Stimulated activated naive CD8-positive, alpha-beta T cell treated with anti-CD3 and anti-CD28 coated beads, Interleukin-15, Interleukin-2, amounts not matched to agents 100 U/mL and 50 U/mL, for 24 hours (primary cell): ENCODE measurements at regions not wholly inside any gene's neighbourhood (a gene's known extent, or its start where the extent isn't known, plus 50 kb on each side); places are given as distances from the start of the nearest gene placed in this dataset.
"Not testable (repeated sequence)": the region's sequence is repeated elsewhere in the genome, so short reads cannot be mapped to it uniquely, and the experiment has no call there.

Source experiments
- ATAC-seq: fragments of 150-1000 bp; cut with Tn5 transposase; one replicate; pipeline ENCODE4 v1.10.0; 2021
- DNase-seq: peaks from one replicate; pipeline ENCODE4 v3.0.0; 2021

DNA sequence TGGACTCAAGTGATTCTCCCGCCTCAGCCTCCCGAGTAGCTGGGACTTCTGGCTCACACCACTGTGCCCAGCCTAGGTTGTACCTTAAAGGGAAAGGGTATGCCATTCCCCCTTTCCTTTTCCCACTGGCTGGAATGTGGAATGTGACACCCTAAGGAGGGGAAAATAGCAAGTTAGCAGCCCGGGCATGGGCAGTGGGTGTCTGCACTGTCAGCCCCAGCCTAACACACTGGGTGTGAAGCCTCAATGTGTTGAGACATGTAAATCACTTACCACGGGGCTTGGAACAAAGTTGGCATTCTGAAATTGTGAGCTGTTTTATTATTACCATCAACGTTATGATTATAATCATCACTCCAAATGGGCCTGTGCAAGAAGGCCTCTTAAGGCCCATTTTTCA lies 80.8 kb upstream of the PTPN1 start:
- no peak for DNase-seq
- no peak for ATAC-seq

DNA sequence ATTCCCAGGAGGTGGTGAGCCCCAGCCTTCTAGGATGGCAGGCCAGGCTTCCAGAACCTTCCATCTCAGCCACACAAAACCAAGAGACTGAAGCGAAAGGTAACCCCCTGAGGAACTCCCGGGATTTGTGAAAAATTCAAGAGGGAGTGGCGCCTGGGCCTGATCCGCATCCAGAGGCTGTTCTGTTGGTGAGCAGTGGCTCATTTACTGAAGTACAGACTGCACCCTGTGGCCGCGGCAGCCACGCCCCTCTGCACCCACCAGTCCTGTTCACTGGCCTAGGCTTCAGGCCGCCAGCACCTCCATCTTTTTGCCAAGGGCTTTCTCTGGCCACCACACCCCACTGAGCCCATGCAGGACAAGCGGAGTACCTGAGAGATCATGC lies 79.1 kb upstream of the PTPN1 start:
- no peak for DNase-seq
- no peak for ATAC-seq

DNA sequence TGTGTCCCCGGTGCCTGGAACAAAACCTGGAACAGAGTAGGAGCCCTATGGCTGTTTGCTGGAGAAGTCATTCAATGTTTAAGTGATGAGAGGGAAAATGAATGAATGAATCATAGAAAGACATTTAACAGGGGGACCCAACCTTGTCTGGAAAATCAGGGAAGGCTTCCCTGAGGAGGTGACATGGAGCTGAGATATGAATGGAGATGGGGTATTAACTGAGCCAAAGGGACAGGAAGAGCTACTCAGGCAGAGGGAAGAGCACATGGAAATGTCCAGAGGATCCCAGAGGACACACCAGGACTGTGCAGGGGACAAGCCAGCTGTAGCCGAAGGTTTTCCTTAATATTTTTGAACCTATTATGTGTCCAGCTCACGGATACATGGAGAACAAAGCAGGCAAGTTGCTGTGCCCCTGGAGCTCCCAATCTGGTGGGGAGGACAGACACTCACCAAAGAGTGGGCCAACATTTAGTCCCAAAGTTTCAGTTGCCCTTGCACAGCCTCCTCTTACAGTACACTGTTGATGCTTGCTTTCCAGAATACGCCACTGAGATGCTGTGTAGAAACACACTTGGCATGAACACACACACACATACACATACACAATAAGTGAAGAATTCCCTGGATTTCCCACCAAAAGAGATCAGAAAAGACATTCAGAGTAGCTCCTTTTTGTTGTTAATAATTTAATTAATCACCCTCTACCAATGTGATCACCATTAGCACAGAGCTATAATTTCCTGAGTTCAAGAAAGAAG lies 77.0 kb upstream of the PTPN1 start:
- no peak for ATAC-seq
- no peak for DNase-seq

DNA sequence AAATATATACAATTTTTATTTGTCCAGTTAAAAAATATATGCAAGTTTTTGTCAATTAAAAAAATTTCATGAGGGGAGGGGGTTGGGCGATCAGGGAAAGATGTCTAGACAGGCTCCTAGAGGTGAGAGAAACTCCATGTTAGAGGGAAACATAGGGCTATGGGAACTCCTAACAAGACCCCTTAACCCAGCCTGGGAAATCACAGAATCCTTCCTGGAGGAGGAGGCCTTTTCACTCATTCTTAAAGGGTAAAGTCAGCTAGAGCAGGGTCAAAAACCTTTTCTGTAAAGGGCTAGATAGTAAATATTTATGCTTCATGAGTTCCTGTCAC lies 75.9 kb upstream of the PTPN1 start:
- no peak for ATAC-seq

DNA sequence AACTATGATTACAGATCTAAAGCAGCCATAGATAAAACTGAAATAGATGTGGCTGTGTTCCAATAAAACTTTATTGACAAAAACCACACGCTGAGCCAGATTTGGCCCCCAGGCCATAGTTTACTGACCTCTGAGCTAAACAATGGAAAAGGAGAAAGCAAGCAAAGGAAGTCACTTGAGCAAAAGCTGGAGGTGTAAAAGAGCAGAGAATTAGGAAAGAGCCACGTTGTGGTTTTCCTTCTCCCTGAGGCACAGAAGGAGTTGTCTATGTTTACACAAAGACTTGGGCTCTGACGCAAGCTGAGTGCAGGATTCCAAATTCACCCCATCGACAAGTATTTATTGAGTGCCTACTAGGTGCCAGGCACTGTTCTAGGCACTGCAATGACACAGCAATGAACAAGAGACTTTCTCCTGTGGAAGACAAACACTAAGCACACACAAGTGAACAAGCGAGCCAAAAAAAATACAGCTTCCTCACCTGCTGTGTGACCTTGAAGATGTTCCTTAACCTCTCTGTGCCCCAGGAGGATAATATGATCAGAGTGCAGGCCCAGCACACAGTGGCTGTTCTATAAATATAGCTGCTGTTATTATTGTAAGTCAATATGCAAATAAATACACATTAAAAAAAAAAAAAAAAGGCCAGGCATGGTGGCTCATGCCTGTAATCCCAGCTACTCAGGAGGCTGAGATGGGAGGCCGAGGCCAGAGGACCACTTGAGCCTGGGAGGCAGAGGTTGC lies 75.4 kb upstream of the PTPN1 start:
- ATAC-seq (no peak), DNase-seq (no peak)

More for the DNA sequence above, 75.9 kb upstream of the PTPN1 start:
- no peak for DNase-seq

DNA sequence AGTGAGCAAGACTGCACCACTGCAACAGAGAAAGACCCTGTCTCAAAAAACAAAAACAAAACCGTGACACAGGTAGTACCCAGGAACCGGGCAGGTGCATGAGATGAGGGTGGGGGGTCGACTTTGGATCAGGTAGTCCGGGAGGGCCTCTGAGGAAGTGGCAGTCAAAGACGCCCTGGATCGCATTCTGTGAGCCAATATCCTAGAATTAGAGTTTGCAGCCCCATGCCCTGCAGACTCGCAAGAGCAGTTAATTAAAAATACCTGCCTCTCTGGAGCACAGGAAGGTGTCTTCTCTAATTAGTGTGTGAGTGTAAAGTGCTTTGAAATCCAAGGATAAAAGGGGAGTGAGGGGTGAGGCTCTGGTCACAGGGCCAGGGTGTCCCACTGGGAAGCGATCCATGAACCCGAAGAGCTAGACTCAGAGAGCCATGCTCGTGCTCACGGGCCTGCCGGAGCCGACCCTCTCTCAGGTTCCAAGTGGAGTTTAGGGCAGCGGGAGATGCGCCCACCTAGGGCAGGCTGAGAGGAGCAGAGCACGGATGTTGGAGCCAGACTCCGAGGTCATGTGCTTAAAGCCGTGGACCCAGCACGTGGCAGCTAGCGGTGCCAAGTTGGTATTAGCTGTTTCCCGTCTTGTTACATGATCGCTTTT lies 74.7 kb upstream of the PTPN1 start:
- ATAC-seq (no peak), DNase-seq (no peak)

DNA sequence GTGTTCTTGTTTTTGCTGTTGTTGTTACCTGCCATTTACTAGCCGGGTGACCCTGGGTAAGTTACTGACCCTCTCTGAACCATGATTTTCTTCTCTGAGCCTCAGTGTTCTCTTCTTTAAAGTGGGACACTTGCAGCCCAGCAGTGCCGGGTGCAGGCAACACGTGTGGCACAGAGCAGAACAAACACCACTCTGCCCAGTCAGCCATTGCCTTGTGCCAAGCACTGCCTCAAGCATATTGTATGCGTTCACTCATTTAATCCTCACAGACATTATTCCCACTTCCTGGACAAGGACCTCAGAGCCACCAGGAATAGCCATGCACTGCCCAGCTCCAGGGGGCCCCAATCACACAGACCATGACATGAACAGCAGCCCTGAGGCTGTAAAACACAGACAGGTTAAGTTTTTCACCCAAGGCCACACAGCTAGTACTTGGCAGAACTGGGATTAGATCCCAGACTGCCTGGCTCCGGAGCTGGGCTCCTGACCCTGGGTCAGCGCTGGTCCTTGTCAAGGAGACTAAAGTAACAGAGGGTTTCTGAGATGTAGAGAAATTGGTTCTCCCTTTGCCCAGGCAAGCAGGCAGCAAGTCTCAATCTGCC lies 74.0 kb upstream of the PTPN1 start:
- DNase-seq (no peak), ATAC-seq (no peak)

DNA sequence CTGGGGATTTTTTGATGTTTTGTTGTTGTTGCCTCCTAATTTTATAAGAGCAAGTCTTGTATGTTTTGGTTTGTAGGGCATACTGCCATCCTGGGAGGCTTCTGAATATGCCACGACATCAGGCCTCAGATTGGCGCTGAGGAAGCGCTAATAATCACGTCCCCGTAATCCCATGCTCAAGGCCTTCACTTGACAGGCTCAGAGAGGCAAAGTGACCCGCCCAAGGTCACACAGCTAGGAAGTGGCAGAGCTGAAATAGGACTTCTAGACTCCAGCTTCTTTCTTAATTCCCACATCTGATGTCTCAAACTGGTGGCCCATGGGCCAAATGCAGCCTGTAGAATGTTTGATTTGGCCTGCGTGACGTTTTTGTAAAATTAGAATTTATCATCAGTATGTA lies 73.5 kb upstream of the PTPN1 start:
- no peak for DNase-seq

DNA sequence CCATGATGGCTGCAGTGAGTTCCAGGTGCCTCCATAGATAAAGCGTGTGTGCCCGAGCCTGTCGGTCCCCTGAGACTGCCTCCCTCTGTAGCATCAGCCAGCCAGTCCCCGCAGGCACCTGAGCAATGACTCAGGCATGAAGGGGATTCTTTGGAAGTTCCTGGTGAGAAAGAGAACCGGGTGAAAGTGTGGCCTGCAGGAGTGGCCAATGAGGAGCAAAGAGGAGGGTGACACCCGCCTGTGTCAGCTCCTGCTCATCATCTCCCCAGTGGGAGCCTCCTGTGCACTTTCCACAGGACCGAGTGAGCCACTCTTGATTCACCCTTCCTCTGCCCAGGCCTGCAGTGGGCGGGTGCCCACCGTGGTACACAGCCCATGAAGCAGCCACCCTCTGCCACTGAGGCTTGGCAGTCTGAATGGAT lies 71.2 kb upstream of the PTPN1 start:
- DNase-seq (peak; percentile 40), ATAC-seq (peak; percentile 64)

More for the DNA sequence above, 73.5 kb upstream of the PTPN1 start:
- ATAC-seq = no peak

DNA sequence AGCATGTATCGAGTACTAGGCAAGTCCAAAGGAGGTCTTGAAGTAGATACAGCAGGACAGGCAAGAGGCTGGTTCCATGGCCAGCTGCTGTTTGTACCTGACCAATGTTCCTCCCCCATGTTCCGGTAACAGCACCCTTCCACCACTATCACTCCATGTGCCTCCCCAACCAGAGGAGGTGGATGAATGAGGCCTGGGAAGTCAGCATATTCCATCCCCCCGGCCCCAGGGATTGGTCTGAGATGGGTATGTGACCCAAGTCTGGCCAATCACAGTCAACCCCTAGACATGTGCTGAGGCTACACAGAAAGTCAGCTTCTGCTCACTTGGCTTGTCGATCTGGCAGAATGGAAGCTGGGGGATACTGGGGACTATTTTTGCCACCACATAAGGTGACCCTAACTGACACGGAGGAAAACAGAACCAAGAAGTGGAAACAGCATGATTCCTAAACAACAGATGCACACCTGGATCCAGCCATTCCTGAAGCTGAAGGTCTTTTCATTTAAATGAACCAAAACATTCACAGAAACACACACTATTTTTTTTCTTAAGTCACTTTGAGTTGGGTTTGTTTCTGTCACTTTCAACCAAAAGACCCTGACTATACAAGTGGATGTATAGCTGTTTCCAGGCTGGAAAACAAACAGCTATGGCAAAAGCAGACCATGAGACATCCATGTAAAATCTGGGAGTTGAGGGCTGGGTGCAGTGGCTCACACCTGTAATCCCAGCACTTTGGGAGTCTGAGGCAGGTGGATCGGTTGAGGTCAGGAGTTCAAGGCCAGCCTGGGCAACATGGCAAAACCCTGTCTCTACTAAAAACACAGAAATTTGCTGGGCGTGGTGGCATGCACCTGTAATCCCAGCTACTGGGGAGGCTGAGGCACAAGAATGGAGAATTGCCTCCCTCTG lies 70.4 kb upstream of the PTPN1 start:
- ATAC-seq (no peak), DNase-seq (no peak)

DNA sequence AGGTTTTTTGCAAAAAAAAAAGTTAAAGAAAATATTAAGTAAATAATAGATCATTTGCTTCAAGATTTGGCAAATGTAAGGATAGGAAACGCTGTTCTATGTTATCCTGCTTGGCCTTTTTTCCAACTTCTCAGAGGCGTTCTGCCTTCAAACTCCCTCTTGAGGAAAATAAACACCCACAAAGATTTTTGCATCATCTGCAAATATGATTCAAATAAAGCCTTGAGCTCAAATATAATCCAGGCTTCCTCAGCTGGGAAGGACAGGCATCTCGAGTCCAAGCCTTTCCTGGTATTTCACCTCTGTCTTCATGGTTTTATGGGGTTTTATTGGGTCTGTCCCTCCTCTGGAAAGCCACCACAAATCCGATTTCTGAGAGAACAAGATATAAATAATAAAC lies 67.7 kb upstream of the PTPN1 start:
- ATAC-seq (no peak), DNase-seq (no peak)

DNA sequence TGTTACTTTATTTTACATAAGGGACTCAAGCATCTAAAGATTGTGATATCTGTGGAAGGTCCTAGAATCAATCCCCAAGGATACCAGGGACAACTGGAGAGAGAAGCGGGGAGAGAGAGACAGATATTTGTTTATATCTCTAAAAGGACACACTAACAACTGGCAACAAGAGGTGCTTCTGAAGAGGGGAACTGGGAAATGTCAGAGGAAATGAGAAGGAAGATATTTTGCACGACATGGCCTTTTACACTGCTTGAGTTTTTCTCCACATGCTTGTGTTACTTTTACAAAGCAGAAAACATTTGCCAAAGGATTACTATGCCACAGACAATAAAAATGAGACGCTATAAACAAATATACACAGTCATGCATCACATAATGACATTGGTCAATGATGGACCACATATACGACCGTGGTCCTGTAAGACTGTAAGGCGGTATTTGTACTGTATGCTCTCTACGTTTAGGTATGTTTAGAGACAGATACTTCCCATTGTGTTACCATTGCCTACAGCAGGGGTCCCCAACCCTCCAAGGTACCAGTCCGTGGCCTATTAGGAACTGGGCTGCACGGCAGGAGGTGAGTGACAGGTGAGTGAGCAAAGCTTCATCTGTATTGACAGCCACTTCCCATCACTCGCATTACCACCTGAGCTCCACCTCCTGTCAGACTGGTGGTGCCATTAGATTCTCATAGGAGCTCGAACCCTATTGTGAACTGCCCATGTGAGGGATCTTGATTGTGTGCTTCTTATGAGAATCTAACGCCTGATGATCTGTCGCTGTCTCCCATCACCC lies 64.6 kb upstream of the PTPN1 start:
- ATAC-seq (no peak), DNase-seq (no peak)

DNA sequence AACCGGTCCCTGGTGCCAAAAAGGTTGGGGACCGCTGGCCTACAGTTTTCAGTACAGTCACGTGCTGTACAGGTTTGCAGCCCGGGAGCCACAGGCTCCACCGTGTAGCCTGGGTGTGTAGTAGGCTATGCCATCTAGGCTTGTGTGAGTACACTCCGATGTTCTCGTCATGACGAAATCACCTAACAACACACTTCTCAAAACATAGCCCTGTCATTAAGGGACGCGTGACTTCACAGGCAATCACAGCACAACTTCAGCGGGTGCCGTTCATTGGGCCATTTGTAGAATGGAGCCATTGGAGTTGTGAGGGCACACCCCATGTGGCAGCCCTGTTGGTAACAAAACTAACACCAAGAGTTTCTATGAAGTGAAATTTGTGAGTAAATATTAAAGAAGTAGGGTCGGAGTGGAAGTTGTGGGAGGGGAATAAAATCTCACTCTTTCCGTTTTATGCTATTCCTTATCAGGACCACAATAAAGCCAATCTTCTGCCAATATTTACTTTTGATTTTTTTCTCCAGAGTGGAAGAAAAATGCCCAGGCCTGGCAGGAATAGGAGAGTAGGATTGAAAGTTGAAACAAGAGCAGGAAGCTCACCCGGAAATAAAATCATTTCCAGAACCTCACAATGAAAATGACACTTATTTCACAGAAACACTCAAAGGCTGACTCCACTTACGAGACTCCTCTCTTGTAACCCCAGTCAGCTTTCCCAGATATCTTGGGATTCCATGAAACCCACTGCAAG lies 63.7 kb upstream of the PTPN1 start:
- no peak for DNase-seq
- no peak for ATAC-seq

DNA sequence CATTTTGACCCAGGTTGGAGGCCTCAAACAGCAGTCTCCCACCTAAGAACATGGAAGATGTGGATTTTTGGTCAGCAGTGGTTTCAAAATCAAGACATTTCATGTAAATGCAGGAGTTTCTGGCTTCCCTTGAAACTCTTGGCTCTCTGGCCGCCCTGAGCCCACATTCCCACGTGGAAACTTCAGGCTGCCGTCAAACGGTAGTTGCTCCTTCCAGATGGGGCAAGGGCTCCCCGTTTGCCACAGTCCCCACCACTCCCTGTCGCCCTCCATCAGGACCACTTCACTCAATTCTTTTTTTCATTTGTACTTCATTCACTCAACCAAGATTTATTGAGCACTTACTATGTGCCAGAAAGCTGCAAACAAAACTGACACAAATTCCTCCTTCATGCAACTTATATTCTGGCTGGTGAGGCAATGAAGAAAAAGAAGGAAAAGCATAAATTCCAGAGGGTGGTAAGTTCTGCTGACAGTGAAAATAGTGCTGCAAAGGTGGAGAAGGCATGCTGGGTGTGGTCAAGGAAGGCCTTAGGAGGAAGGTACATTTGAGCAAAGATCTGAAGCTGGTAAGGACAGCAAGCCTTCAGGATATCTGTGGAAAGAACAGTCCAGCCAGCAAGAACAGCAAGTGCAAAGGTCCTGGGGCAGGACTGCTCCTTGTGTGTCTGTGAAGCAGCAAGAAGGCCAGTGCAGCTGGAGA lies 62.9 kb upstream of the PTPN1 start:
- DNase-seq = no peak
- ATAC-seq = no peak

DNA sequence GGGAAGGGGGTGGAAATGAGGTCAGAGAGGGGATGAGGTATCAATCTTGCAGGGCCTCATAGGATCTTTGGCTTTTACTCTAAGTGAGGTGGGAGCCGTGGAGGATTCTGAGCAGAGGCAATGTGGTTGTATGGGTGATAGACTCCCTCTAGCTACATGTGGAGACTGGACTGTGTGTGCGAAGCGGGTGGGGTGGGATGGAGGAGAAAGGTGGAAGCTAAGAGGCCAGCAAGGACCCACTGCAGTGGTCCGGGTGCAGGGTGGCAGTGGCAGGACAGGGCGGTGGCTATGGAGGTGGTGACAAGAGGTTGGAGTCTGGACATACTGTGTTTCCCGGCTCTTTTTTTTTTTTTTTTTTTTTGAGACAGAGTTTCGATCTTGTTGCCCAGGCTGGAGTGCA lies 62.4 kb upstream of the PTPN1 start:
- ATAC-seq (no peak), DNase-seq (no peak)

DNA sequence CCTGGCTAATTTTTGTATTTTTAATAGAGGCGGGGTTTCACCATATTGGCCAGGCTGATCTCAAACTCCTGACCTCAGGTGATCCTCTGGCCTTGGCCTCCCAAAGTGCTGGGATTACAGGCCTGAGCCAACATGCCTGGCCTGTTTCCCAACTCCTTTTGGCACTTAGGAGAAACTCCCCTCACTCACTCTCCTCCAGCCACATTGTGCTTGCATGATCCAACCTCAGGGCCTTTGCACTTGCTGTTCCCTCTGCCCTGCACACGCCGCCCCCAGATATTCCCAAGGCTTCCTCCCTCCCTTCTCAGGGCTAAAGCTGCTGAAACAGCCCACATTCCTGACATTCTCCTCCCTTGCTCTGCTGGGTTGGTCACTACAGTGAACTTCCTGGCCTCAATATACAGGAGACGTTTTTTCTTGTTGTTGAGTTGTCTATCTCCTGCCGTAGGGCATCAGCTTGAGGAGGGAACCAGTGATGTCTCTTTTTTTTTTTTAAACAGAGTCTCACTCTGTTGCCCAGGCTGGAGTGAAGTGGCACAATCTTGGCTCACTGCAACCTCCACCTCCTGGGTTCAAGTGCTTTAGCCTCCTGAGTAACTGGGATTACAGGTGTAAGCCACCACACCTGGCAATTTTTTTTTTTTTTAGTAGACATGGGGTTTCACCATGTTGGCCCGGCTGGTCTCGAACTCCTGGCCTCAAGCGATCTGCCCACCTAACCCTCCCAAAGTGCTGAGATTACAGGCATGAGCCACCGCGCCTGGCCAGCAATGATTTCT lies 61.4 kb upstream of the PTPN1 start:
- not testable (repeated sequence) for ATAC-seq, DNase-seq

DNA sequence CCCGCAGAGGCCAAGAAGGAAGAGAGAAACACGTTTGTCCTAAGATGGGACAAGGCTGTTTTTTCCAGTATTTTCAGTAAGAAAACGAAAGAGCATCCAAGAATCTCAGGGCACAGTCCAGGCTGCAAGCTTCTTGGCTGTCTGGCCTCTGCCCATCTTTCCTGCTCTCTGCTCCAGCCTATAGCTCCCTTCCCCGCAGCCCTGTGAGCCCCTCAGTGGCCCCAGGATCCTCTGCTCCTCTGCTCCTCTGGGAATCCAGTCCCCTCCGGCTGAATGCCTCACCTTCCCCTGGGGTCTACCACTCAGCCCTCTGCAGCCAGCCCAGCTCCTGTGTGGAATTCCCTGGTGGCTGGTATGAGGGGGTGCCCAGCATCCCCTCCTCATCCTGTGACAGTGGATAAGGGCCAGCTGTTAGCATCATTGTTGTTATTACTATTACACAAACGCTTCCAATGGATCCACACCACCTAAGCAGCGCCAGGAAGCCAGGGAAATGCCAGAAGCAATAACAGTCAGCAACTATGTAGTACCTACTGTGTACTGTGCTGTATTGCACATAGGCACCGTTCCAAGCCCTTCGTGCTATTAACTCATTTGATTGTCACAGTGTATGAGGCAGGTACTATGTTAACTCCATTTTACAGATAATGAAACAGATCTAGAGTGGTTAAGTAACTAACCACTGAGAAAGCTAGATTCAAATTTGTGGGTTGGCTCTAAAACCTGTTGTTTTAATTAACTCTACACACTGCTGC lies 60.3 kb upstream of the PTPN1 start:
- DNase-seq (no peak), ATAC-seq (peak; percentile 49)

DNA sequence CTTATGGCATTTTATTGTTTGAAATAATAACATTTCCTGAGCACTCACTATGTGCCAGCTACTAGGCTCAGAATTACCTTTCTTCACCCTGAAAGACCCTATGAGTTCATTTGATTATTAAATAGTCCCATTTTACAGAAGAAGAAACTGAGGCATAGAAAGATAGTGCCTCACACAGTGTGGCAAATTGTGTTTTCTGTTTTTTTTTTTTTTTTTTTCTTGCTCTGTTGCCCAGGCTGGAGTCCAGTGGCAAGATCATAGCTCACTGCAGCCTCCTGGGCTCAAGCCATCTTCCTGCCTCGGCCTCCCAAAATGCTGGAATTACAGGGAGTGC lies 59.7 kb upstream of the PTPN1 start:
- no peak for ATAC-seq
- DNase-seq = no peak
